Endothelial cell (in vitro differentiated cells): ENCODE measurements at regions not wholly inside any gene's neighbourhood (a gene's known extent, or its start where the extent isn't known, plus 50 kb on each side); places are given as distances from the start of the nearest gene placed in this dataset.

Experiments
- DNase-seq: peaks from one replicate; pipeline ENCODE4 v3.0.0; 2021; ENCODE audit warnings: low spot score
- H3K27ac Mint-ChIP-seq: one replicate; pipeline ENCODE4 v1.8.0; 2021; ENCODE audit warnings: mixed read lengths, inconsistent platforms; ENCODE audit not compliant: unreplicated experiment
- H3K27me3 Mint-ChIP-seq: one replicate; pipeline ENCODE4 v1.8.0; 2021; ENCODE audit warnings: mild to moderate bottlenecking, moderate library complexity, mixed read lengths, inconsistent platforms; ENCODE audit not compliant: unreplicated experiment
- H3K36me3 Mint-ChIP-seq: one replicate; pipeline ENCODE4 v1.8.0; 2021; ENCODE audit warnings: mild to moderate bottlenecking, low read depth, mixed read lengths, inconsistent platforms; ENCODE audit not compliant: unreplicated experiment
- H3K4me1 Mint-ChIP-seq: one replicate; pipeline ENCODE4 v1.8.0; 2021; ENCODE audit warnings: mild to moderate bottlenecking, mixed read lengths, inconsistent platforms; ENCODE audit not compliant: unreplicated experiment
- H3K4me3 Mint-ChIP-seq: one replicate; pipeline ENCODE4 v1.8.0; 2021; ENCODE audit warnings: mild to moderate bottlenecking, mixed read lengths, inconsistent platforms; ENCODE audit not compliant: unreplicated experiment
- H3K9me3 Mint-ChIP-seq: one replicate; pipeline ENCODE4 v1.8.0; 2021; ENCODE audit warnings: mixed read lengths, inconsistent platforms; ENCODE audit not compliant: unreplicated experiment
- TF ChIP-seq, protein P1 (sequence below): fragments of 200-600 bp; sonication (generic); IDR thresholded peaks from one replicate; pipeline ENCODE4 v1.5.0; 2021; ENCODE audit warnings: antibody characterized with exemption; ENCODE audit not compliant: unreplicated experiment

DNA sequence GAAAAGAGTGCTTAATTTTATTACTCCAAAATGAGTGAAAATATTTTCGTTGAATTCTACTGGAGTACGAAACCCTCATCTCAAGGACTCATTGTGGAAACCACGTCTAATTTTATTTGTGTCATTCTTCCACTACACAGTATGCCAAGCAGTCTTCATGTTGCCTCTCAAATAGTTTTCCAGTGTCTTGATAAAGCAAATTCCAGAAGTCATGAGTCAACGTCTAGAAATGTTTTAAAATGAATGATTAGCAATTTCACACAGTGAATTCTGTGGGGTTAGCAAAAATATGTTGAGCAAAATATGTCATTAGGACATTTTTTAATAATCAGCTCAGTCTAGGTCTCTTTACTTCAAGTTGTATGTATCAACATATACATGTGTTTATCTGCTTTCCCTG, 865.5 kb downstream of the DSC3 start:
- Mint-ChIP-seq H3K4me3 (no peak overlapping the region), H3K9me3 (no peaks in the 10 kb centered on the region), H3K4me1 (no peaks in the 10 kb centered on the region), H3K27me3 (no peaks in the 10 kb centered on the region), H3K27ac (no peak overlapping the region), H3K36me3 (no peaks in the 10 kb centered on the region)
- TF ChIP-seq, protein P1, sequence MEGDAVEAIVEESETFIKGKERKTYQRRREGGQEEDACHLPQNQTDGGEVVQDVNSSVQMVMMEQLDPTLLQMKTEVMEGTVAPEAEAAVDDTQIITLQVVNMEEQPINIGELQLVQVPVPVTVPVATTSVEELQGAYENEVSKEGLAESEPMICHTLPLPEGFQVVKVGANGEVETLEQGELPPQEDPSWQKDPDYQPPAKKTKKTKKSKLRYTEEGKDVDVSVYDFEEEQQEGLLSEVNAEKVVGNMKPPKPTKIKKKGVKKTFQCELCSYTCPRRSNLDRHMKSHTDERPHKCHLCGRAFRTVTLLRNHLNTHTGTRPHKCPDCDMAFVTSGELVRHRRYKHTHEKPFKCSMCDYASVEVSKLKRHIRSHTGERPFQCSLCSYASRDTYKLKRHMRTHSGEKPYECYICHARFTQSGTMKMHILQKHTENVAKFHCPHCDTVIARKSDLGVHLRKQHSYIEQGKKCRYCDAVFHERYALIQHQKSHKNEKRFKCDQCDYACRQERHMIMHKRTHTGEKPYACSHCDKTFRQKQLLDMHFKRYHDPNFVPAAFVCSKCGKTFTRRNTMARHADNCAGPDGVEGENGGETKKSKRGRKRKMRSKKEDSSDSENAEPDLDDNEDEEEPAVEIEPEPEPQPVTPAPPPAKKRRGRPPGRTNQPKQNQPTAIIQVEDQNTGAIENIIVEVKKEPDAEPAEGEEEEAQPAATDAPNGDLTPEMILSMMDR: no peak
- DNase-seq: no peak

DNA sequence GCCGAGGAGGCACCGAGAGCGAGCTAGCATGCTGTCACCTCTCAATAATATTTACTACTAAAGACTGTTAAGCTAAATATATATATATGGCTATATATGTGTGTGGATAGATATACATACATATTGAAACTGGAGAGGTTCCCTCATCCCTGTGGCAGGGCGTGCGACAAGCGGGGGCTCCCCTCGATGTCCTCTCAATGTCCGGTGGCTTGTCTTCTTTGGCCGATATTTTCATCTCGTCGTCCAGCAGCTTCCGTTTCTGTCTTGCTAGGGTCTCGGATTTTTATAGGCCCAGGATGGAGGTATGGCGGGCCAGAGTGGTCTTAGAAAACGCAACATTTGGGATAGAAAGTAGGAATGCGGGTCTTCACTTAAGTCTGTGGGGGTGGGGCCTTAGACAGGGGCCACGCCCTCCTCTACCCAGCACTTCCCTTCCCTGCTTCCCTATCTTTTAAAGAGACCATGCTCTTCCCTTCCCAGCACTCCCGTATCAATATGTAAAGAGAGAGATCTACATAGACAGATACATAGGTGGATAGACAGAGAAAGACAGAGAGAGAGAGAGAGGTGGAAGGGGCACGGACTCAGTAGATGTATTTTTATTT, 866.8 kb downstream of the DSC3 start:
- no peaks in the 10 kb centered on the region for H3K4me1 Mint-ChIP-seq

DNA sequence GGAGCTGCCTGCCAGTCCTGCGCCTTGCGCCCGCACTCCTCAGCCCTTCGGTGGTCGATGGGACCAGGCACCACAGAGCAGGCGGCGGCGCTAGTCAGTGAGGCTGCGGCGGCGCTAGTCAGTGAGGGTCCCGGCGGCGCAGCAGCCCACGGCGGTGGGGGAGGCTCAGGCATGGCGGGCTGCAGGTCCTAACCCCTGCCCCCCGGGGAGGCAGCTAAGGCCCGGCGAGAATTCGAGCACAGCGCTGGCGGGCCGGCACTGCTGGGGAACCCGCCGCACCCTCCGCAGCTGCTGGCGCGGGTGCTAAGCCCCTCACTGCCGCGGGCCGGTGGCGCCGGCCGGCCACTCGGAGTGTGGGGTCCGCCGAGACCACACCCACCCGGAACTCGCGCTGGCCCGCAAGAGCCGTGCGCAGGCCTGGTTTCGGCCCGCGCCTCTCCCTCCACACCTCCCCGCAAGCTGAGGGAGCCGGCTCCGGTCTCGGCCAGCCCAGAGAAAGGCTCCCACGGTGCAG, 867.4 kb downstream of the DSC3 start:
- H3K36me3 Mint-ChIP-seq: no peaks in the 10 kb centered on the region
- H3K27ac Mint-ChIP-seq: no peak overlapping the region
- TF ChIP-seq, protein P1: no peak
- H3K4me1 Mint-ChIP-seq: no peaks in the 10 kb centered on the region
- DNase-seq: no peak
- no peak overlapping the region for H3K4me3 Mint-ChIP-seq
- H3K9me3 Mint-ChIP-seq: no peaks in the 10 kb centered on the region
- H3K27me3 Mint-ChIP-seq: no peaks in the 10 kb centered on the region

More for the DNA sequence above, 866.8 kb downstream of the DSC3 start:
- Mint-ChIP-seq H3K27ac (no peak overlapping the region), H3K36me3 (no peaks in the 10 kb centered on the region), H3K4me3 (no peak overlapping the region), H3K27me3 (no peaks in the 10 kb centered on the region), H3K9me3 (no peaks in the 10 kb centered on the region)
- TF ChIP-seq, protein P1: no peak
- DNase-seq: no peak

DNA sequence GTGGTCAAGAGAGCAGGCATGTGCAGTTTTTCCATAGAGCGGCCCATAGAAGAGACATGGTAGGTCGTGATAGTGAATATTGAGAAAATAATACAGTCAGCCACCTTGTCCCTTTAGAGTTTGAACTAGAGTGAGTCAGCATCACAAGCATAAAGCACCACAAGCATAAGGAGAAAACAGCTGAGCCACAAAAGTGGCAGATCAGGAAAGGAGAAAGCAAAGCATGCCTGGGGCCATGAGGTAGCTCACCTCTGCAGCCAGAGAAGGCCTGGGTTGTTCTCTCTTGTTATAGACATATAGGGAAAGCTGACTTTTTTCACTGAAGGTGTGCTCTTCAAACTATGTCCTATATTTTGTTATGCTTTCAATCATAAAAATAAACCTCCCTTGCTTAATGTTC, 879.0 kb downstream of the DSC3 start:
- TF ChIP-seq, protein P1: no peak

DNA sequence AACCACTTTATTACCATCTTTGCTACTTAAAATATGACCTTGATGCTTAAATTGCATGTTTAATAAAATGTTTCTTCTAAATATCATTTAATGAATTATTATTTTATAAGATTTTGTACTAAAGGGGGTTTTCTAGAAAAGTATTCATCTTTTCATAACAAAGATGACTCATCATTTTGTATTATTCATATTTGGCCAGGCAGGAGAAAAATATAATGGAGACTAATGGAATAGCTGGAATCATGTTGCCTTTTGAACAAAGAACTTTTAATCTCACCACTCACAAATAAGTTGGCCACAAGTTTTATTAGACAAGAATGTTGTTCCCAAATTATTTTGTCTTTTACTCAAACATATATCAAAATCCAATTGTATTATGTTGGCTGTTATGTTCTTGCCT, 882.4 kb downstream of the DSC3 start:
- Mint-ChIP-seq H3K27ac (no peak overlapping the region), H3K9me3 (no peaks in the 10 kb centered on the region), H3K36me3 (no peaks in the 10 kb centered on the region), H3K4me1 (peaks cover under 1% of the 10 kb centered on the region), H3K27me3 (no peaks in the 10 kb centered on the region), H3K4me3 (no peak overlapping the region)
- TF ChIP-seq, protein P1: no peak
- no peak for DNase-seq

More for the DNA sequence above, 879.0 kb downstream of the DSC3 start:
- H3K27me3 Mint-ChIP-seq: no peaks in the 10 kb centered on the region
- H3K4me3 Mint-ChIP-seq: no peak overlapping the region
- DNase-seq: no peak
- H3K27ac Mint-ChIP-seq: no peak overlapping the region
- H3K9me3 Mint-ChIP-seq: no peaks in the 10 kb centered on the region
- peaks cover 6% of the 10 kb centered on the region for H3K4me1 Mint-ChIP-seq
- H3K36me3 Mint-ChIP-seq: no peaks in the 10 kb centered on the region
